LoVo (cell line): ENCODE measurements at regions not wholly inside any gene's neighbourhood (a gene's known extent, or its start where the extent isn't known, plus 50 kb on each side); places are given as distances from the start of the nearest gene placed in this dataset.

Source experiments
- DNase-seq: peaks from one replicate; pipeline ENCODE4 v3.0.0-alpha.2; 2016; ENCODE audit warnings: low spot score

DNA sequence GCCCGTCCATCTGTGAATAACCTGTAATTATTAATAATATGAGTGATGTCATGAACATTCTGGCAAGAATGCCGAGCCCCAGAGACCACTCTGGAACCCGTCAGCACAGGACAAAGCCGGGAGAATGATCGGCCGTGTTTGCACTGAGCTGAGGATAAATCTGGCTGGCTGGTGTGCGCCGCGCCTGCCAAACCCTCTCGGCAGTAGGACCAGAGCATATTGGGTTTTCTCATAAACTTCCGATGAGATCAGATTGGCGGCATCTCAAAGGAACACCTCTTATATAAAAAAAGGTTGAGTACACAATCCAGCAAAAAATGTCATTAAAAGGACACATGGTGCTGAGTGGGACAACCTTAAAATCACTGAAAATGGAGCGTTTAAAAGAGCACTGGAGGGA, 296.0 kb upstream of the MKI67 start:
- DNase-seq, result no peak

DNA sequence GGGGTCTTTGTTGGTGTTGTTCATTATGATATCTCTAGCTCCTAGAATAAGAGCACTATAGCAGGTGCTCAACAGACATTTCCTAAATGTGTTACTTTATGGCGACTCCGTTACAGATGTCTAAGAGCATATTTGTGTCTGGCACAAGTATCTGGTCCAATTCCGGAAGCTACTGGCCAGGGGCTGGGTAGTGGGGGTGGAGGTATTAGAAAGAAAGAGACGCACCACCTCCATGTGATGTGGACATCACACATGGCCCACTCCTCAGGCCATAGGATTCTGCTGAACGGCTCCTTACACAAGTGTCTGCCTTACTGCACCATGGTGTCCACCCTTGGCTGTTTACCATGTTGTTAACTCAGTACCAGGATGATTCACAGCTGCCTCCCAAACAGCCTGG, 296.8 kb upstream of the MKI67 start:
- no peak for DNase-seq

DNA sequence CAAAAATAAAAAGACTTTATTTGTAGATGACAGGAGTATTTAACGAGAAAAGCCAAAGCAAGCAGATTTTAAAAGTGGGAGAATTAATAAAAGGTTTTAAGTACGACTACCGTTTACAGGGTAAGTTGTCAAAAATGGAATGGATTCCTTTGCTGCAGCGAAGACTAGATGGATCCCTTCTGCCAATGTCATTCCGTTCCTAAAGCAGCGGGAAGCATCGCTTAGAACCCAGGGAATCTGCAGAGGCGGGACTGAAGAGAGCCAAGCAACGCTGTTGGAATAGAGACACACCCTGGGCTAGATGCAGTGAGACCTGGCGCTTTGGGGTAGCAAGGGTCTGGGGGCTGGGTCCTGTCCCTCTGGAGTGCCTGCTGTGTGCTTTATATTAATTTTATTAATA, 303.1 kb upstream of the MKI67 start:
- DNase-seq, result no peak

DNA sequence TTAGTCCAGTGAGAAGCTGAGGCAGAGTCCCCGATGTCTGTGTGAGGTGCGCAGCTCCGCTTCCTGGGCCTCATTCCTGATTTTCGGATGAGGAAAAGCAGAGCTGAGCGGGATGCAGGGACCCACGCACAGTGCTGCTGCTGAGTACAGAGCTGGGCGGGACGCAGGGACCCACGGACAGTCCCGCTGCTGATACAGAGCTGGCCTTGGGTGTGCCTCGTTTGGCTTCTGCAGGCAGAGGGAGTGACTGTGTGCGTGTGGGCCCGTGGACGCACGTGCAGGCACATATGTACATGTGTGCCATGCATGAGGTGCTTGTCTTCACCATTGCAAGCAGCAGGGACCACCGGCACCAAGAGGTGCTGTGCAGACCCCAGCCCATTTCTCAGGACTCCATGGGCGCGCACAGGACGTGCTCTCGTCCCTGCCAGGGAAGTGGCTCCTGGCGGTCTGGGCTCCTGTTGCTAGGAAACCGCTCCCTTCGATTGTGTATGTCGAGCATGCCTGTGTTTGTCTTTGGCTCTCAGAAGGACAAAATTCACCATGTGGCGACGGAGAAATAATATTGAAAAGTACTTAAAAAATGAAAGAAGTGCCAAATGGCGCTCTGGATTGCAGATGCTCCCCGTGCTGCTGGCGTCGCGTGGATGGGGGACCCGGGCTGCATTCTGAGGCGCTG, 303.8 kb upstream of the MKI67 start:
- DNase-seq, result no peak

DNA sequence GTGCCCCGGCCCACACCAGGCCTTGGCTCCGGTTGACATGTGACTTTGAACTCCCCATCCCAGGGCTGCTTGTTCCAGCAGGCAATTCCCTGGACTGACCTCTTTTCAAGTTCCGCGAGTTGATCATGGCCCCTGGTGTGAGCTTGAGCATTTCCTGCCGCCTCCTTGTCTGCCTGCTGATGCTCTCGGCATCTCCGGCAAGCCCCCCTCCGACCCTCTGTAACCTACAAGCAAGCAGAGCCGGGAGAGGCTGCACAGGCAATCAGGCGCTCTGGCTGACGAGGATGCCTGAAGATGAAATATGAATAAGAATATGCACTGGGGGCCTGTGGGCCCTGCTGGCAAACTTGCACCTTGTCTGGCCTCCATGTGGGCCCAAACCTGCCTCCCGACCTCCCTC, 304.9 kb upstream of the MKI67 start:
- DNase-seq, result no peak

DNA sequence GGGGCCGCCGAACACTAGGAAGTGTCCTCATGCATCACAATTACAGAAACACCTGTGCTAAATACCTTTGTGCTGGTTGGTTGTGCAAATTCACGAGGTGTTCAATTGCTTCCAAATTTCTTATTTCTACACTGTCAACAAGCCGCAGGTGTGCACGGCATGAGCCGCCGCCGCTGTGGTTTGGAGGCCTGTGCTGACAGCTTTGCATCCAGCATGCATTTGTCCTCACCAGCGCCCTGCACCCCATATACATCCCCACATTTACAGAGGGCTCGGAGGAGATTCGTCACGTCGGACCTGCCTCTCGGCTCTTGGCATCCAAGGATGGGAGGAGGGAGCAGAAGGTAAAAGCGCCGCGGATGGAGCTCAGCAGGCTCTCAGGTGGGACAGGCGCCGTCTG, 305.3 kb upstream of the MKI67 start:
- DNase-seq, result no peak

DNA sequence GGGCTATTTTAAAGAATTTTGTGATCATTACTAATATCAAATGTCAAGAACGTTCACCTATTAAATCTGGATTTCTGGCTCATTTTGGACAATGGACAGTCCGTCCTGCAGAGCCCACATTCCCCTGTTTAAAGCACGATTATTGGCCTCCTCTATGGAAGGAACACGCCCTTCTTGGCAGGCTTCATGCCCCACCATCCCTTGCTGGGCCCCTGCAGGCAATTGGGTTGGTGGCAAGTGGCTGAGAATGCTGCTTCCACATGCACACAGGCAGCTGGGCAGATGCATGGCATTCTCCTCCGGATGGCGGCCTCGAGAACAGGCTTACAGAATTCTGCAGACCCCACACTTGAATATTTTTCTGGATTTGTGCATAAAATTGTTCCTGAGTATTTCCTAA, 305.8 kb upstream of the MKI67 start:
- DNase-seq, result no peak

DNA sequence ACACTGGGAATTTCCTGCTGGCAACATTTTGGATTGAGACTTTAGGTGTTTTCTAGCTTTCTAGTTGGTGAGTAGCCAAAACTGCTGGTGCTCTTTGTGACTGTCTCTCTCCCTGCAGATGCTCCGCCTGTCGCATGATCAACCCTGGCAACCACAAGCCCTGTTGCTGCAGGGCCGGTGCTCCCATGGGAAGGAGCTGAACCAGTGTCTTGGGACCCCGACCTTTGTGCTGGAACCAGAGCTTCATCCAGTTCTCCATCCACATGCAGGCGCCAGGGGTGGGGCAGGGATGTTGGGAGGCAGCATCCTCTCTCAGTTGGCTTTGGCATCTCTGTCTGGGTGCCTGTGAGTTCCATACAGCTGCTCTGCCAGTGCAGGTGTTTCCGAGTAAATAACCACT, 306.2 kb upstream of the MKI67 start:
- no peak for DNase-seq

DNA sequence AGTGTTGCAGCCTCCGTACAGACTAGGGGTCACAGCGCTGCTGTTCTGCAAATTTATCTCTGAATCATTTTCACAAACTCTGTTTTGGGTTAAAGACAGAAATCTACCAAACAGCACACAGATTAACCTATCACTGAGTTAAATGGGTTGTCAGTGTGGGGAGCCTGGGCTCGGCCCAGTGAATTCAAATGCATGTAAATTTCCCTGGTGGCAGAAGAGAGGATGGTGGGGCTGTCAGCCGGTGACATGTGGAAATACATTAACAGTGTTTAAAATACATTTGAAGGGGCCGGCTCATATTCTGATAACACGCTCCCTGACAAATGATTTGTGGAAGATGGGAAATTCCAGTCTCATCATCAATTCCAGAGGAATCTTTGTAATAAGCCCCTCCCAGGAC, 309.6 kb upstream of the MKI67 start:
- DNase-seq, result no peak

DNA sequence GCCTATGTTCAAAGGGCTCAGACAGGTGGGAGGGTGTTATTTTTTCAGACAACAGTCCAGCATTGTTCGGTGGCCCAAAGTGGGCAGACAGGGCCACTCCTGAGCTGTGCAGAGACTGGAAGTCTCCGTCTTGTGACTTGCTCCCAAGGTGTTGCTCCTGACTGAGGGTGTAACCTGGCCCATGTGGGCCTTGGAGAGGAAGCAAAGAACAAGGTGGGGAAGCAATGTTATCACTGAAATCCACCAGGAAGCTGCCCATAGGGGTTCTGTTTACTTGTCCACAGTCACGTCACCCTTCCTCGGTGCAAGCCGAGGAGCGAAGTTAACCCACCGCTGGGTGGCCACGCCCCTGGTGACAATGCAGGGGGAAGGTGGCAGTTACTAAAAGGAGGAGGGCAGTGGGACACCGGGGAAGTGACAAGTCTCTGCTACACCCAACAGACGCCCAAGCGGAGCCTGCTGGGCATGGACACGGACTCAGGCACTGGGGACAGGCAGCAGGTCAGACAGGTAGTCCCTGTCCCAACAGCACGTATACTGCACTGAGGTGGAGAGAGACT, 311.6 kb upstream of the MKI67 start:
- no peak for DNase-seq

DNA sequence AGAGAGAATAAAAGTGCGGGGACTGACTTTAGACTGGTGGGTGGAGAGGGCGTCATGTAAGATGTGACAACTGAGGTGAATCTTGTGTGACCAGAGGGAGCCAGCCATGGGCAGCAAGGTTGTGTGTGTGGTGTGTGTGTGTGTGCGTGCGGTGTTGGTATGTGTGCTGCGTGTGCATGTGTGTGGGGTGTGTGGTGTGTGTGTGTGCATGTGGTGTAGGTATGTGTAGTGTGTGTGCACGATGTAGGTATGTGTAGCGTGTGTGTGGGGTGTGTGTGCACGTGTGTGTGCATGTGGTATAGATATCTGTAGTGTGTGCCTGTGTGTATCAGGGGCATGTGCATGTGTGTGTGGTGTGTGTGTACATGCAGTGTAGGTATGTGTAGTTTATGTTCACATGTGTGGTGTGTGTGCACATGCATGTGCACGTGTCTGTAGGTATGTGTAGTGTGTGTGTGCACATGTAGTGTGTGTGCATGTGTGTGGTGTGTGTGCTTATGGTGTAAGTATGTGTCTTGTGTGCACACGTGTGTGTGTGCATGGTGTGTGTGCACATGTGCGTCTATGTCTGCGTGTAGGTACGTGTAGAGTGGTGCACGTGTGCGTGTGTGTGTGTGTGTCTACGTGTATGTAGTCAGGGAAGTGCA, 312.3 kb upstream of the MKI67 start:
- no peak for DNase-seq

DNA sequence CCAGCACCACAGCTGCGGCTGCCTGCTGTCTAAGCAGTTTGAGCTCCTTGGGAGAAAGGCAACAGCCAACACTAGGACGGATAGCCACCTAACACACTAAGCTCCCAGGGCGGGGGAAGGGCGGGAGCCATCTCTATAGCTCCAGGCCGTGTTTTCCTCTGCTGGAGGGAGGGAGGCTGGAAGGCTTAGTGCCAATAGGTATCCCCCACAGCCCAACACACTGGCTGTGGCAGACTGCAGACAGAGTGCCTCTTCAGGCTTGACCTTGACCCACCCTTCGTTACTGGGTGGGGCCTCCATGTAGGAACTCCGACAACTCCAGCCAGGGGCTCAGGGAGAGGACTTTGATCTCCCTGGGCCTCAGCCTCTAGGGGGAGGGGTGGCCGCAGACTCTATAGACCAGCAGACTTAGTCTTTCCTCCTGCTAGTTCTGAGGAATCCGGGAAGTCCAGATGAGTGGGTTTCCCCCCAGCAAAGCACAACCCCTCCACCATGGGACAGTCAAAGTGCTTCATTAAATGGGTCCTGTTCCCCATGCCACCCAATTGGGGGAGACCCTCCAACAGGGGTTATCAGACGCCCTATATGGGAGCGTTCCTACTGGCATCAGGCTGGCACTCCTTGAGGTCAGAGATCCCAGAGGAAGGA, 314.4 kb upstream of the MKI67 start:
- DNase-seq, result no peak

DNA sequence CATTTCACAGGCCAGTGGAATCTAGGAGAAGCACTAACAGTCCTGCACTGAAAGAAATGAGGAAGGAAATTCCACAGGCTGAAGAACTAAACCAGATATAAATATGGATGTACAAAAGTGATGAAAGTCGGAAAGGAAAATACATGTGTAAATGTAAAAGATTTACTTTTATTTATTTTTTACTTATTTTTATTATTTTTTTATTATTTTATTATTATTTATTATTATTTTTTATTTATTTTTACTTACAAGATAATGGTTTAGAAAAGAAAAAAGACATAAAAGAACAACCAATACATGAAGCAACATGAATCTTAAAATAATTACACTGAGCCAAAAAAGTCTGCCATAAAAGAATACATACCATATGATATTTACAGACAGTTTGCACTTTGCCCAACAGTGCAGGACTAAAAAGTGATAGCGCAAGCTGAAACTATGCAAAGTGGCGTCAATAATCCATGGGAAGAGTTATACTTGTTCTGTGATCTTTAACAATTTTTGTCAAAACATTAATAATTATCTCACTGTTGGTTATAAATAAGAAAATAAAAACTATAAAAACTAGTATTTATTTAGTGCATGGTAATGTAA, 317.8 kb upstream of the MKI67 start:
- DNase-seq, result no peak

DNA sequence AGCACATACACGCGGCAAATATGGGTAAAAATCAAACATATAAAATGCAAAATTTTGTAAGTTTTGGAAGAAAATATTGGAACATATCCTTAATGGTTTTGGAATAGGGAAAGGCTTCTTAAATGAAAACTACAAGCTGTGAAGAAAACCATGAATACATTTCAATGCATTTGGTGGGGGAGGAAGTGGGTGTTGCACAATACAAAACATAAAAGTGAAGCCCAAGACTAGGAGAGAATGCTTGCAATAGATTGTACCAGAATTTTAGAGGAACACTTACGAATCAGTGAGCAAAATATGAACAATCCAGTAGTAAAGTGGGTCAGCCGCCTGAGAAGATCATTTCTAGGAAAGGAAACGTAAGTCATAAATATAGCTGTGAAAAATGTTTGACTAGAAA, 322.6 kb upstream of the MKI67 start:
- no peak for DNase-seq

DNA sequence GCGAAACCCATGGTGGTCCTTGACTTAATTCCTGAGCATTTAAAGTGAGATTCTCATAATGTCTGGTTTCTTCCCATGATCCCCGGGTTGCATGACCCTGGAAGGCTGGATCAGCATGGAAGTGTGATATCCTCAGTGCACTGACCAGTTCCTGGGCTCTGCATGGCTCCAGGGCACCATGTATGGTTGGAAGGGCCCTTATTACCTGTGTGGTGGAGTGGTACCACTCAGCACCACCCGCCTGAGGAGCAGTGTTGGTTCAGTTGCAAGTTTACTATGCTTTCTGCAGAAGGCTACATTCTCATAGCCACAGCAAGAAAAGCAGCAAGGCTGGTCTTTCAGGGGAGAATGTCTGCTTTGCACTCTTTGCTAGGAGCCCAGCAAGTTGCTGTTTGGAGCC, 325.7 kb upstream of the MKI67 start:
- DNase-seq, result no peak

DNA sequence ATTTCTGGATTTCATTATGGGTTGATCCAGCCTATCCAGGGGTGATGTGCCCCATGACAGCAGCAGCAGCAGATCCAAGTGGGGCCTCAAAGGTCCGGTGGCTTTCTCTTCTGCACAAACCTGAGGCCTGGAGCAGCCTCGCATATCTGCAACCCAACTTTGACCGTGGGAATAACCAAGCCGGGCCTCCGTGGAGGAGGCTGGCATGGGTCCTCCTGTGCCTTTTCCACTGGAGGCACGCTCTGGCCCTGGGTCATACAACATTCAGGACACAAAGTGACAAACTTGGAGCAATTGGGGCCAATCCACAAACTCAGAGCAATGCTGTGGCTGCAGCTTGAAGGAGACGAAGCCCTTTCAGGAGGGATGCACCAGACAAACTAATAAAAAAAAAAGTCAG, 330.0 kb upstream of the MKI67 start:
- no peak for DNase-seq

DNA sequence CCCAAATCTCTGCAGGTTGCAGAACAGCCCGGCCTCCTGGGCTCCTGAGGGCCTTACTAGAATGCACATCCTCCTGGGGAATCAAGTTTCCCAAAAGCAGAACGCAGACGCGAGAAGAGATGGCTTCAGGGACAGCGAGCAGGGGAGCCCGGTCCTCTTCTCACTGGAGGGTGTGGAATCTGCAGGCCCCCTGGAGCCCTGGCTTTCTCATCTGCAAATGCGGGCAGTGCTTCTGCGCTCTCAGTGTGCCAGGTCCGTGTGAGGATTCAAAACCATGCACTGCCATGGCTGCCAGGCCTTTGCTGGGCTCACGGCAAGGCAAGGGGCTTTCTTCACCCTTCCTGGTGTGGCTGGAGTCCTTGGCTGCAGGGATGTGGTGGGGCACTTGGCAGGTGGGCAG, 330.9 kb upstream of the MKI67 start:
- no peak for DNase-seq

DNA sequence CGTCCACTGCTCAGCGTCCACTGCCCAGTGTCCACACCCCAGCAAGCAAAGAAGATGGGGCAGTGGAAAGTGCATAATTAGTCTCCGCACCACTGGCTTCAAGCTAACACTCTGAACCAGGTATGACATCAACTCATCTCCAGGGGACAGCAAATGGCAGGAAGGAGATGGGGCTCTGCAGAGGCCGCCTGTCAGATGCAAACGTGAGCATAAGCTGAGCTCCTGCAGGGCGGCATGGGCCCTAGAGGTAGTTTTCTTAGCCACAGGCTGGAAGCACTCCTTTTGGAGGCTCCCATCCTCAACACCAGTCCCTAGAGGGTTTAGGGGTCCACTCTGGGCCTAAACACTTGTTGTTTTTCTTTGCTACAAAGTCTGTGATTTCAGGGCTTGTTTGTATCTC, 335.8 kb upstream of the MKI67 start:
- no peak for DNase-seq

DNA sequence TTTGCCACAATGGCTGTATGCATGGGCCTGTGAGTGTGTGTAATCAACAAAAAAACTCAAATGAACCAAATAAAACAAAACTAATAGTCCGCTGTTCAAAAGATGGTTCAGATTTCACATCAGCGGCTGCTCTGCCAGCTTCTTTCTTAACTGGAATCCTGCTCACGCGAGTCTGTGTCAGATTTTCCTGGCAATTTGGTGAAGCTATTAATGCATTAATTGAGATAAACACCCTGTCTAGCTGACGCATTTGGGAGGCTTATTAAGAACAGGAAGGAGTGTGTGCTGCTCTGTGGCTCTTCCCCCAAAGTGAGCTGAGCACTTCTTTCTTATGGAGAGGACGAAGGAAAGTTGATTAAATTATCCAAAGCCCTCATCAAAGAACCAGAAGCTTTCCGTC, 336.6 kb upstream of the MKI67 start:
- no peak for DNase-seq

DNA sequence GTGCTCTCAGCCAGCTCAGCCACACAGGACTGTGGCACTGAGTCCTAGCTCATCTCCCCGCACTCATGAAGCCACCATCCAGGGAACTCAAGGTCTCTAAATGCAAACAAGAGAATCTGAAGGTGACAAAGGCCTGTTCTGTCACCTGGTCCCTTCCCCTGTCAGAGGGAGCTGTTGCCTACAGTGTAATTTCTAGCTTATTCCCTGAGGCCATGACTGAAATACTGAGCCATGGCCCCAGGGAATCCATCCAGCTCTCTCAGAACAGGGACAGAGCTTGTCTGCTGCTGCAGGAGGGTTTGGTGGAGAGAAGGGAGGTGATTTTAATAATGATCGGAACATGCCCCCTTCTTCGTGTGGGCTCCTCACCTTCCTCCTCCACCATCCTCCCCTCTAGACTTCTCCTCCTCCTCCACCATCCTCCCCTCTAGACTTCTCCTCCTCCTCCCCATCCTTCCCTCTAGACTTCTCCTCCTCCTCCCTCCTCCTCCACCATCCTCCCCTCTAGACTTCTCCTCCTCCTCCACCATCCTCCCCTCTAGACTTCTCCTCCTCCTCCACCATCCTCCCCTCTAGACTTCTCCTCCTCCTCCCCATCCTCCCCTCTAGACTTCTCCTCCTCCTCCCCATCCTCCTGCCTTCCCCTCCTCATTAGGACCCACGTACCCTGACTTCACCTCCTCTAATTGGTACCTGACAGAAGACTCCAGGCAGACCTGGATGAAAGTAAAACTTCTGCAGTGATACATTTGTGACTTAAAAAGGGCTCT, 338.0 kb upstream of the MKI67 start:
- peak; percentile 77 for DNase-seq

DNA sequence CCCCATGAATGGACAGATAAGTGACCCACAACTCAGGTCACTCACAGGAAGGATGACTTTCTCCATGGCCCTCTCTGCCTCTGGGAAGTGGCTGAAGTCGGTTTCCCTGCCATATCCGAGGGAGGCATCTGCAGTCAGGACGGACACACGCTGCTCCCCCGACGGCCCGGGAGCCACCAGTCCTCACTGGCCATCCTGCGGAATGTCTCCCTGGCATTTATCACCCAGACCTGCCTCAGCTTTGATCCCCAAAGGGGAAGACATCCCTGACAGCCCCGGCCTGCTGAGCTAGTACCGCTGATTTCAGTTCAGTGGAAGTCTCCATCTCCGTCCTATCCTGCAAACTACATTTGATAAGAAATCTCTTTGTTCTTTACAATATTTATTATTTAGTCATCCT, 339.5 kb upstream of the MKI67 start:
- DNase-seq, result no peak

DNA sequence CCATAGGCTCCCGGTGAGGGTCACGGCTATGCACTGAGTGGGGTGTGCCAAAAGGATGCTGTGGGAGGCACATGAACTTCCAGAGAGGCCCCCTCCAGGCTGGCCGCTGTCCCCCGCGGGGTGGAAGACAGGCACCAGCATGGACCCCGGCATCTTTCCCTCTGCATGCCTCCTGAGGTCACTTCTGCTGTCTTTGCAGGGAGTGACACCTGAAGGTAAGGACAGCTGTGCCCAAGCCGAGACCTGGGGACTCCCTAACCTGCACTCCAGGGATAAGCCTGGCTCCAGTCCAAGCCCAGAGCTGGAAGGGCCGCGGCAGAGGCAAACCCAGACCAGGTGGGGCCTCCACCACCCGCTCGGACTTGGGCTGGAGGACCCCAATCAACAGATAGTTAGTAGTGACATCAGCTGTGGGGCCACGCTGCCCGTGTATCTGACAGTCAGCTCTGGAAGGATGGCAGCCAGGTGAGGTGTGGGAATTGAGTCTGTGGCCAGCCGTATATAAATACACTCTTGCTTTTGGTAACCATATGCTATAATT, 340.7 kb upstream of the MKI67 start:
- no peak for DNase-seq
